ENCODE measurements at regions not wholly inside any gene's neighbourhood (a gene's known extent, or its start where the extent isn't known, plus 50 kb on each side); places are given as distances from the start of the nearest gene placed in this dataset.

DNA sequence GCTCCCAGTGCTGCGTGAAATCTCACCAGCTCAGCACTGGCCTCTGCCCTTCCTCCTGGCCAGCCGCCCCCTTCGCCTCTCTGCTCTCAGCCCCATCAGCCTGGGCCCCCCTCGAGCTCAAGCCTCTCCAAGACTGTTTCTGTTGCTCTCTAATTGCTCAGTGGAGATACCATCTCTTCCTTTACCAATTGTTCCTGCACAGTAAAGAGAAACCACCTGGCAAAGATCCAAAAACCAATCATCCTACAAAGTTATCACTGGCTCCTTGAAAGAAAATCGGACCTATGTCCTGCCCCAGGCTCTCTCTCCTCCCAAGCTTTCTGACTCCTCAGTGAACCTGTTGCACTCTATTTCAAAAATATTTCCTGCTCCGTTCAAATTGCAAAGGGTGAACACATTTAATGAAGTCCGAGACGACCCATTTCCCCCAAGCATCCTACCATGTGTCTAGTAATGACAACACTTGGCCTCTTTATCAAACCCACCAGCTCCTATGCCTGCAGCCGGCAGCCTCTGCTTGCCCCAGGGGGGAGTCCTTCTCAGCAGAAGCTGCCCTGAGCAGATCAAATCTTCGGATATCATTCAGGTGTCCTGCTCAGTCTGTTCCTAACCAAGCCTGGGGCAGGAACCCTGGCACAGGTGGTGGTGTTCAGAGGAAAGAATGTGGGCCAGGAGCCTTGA lies 53.7 kb upstream of the FAM174B start:
- no peak overlapping the region for H3K9ac ChIP-seq (ENCODE audit: low read depth, low read length, poor library complexity, severe bottlenecking)
- H4K20me1 ChIP-seq (ENCODE audit: insufficient read depth, low read length, poor library complexity, severe bottlenecking): no peaks in the 10 kb centered on the region
- no peaks in the 10 kb centered on the region for H3K36me3 ChIP-seq (ENCODE audit: insufficient read depth, low read length)
- no peaks in the 10 kb centered on the region for H3K9me3 ChIP-seq (ENCODE audit: insufficient read depth, low read depth, low read length)
- no peaks in the 10 kb centered on the region for H3F3A ChIP-seq (ENCODE audit: low read depth)
- no peaks in the 10 kb centered on the region for H3K27me3 ChIP-seq (ENCODE audit: insufficient read depth, low read length, poor library complexity, severe bottlenecking)
- peaks cover 39% of the 10 kb centered on the region for H3K4me1 ChIP-seq (ENCODE audit: insufficient read depth, low read length, poor library complexity, severe bottlenecking)
- H2AFZ ChIP-seq (ENCODE audit: low read length): 0 out of 2 replicates have a peak overlapping the region, but pooled peaks have one; percentile 3
- peak overlapping the region; percentile 47 for H3K4me2 ChIP-seq (ENCODE audit: low read depth, low read length, poor library complexity, severe bottlenecking)
- H3K4me3 ChIP-seq (ENCODE audit: low read length, poor library complexity, severe bottlenecking): peak overlapping the region; percentile 20
- H3K9me2 ChIP-seq (replicated peaks; ENCODE audit: low read depth, low read length): no peaks in the 10 kb centered on the region
- TF ChIP-seq, protein P1, sequence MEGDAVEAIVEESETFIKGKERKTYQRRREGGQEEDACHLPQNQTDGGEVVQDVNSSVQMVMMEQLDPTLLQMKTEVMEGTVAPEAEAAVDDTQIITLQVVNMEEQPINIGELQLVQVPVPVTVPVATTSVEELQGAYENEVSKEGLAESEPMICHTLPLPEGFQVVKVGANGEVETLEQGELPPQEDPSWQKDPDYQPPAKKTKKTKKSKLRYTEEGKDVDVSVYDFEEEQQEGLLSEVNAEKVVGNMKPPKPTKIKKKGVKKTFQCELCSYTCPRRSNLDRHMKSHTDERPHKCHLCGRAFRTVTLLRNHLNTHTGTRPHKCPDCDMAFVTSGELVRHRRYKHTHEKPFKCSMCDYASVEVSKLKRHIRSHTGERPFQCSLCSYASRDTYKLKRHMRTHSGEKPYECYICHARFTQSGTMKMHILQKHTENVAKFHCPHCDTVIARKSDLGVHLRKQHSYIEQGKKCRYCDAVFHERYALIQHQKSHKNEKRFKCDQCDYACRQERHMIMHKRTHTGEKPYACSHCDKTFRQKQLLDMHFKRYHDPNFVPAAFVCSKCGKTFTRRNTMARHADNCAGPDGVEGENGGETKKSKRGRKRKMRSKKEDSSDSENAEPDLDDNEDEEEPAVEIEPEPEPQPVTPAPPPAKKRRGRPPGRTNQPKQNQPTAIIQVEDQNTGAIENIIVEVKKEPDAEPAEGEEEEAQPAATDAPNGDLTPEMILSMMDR (conservative IDR thresholded peaks at IDR 0.05; ENCODE audit: low read length): no peak
- no peak for TF ChIP-seq EZH2phosphoT487 (IDR thresholded peaks at IDR 0.05; ENCODE audit: borderline replicate concordance)
- no peaks in the 10 kb centered on the region for H3K79me2 ChIP-seq (ENCODE audit: insufficient read depth, low read length)

DNA sequence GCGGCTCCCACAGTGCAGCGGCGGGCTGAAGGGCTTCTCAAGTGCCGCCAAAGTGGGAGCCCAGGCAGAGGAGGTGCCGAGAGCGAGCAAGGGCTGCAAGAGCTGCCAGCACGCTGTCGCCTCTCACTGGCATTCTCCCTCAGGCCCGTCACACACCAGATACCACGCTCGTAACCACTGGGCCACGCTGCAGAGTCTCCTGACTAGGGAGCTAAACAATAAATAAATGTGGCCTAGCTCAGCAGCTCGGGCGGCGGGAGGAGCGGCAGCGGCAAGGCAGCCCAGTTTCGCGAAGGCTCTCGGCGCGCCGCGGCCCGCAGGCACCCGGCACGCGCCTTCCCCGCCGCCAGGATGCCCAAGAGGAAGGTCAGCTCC lies 55.9 kb upstream of the FAM174B start:
- H3K4me2 ChIP-seq (ENCODE audit: low read depth, low read length, poor library complexity, severe bottlenecking): no peak overlapping the region
- no peak overlapping the region for H3K4me3 ChIP-seq (ENCODE audit: low read length, poor library complexity, severe bottlenecking)
- TF ChIP-seq, protein P1 (conservative IDR thresholded peaks at IDR 0.05; ENCODE audit: low read length): no peak
- no peak for TF ChIP-seq EZH2phosphoT487 (IDR thresholded peaks at IDR 0.05; ENCODE audit: borderline replicate concordance)

DNA sequence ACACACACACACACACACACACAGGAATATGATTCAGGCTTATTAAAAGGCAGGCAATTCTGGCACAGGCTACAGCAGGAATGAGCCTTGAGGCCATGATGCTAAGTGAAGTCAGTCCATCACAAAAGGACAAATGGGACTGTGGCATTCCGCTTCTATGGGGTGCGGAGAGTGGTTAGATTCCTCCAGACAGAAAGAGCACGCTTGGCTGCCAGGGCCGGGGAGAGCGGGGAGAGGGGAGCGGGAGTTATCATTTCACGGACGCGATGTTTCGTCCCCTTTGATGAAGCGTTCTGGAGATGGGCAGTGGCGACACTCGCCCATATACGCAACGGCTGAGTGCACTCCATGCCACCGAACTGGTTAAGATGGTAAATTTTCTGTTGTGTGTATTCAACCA lies 58.5 kb upstream of the FAM174B start:
- no peaks in the 10 kb centered on the region for H3K79me2 ChIP-seq (ENCODE audit: insufficient read depth, low read length)
- peak overlapping the region; percentile 80; the same call in 1 of the 2 replicates for H2AFZ ChIP-seq (ENCODE audit: low read length)
- H3F3A ChIP-seq (ENCODE audit: low read depth): no peaks in the 10 kb centered on the region
- peak overlapping the region; percentile 64 for H3K4me2 ChIP-seq (ENCODE audit: low read depth, low read length, poor library complexity, severe bottlenecking)
- no peaks in the 10 kb centered on the region for H4K20me1 ChIP-seq (ENCODE audit: insufficient read depth, low read length, poor library complexity, severe bottlenecking)
- no peaks in the 10 kb centered on the region for H3K27me3 ChIP-seq (ENCODE audit: insufficient read depth, low read length, poor library complexity, severe bottlenecking)
- no peak for TF ChIP-seq EZH2phosphoT487 (IDR thresholded peaks at IDR 0.05; ENCODE audit: borderline replicate concordance)
- TF ChIP-seq, protein P1 (conservative IDR thresholded peaks at IDR 0.05; ENCODE audit: low read length): no peak
- H3K4me3 ChIP-seq (ENCODE audit: low read length, poor library complexity, severe bottlenecking): no peak overlapping the region
- no peaks in the 10 kb centered on the region for H3K9me3 ChIP-seq (ENCODE audit: insufficient read depth, low read depth, low read length)
- peaks cover 7% of the 10 kb centered on the region for H3K4me1 ChIP-seq (ENCODE audit: insufficient read depth, low read length, poor library complexity, severe bottlenecking)
- no peaks in the 10 kb centered on the region for H3K9me2 ChIP-seq (replicated peaks; ENCODE audit: low read depth, low read length)
- H3K36me3 ChIP-seq (ENCODE audit: insufficient read depth, low read length): no peaks in the 10 kb centered on the region
- no peak overlapping the region for H3K9ac ChIP-seq (ENCODE audit: low read depth, low read length, poor library complexity, severe bottlenecking)

More for the DNA sequence above, 55.9 kb upstream of the FAM174B start:
- peaks cover 32% of the 10 kb centered on the region for H3K4me1 ChIP-seq (ENCODE audit: insufficient read depth, low read length, poor library complexity, severe bottlenecking)
- H3K9ac ChIP-seq (ENCODE audit: low read depth, low read length, poor library complexity, severe bottlenecking): no peak overlapping the region
- no peaks in the 10 kb centered on the region for H4K20me1 ChIP-seq (ENCODE audit: insufficient read depth, low read length, poor library complexity, severe bottlenecking)
- H3K36me3 ChIP-seq (ENCODE audit: insufficient read depth, low read length): no peaks in the 10 kb centered on the region
- no peaks in the 10 kb centered on the region for H3F3A ChIP-seq (ENCODE audit: low read depth)
- H3K27me3 ChIP-seq (ENCODE audit: insufficient read depth, low read length, poor library complexity, severe bottlenecking): no peaks in the 10 kb centered on the region
- H3K9me2 ChIP-seq (replicated peaks; ENCODE audit: low read depth, low read length): no peaks in the 10 kb centered on the region
- no peaks in the 10 kb centered on the region for H3K9me3 ChIP-seq (ENCODE audit: insufficient read depth, low read depth, low read length)
- no peaks in the 10 kb centered on the region for H3K79me2 ChIP-seq (ENCODE audit: insufficient read depth, low read length)
- H2AFZ ChIP-seq (ENCODE audit: low read length): no peak overlapping the region

Data from Loucy (cell line).